GM18858 (cell line): ENCODE measurements at regions not wholly inside any gene's neighbourhood (a gene's known extent, or its start where the extent isn't known, plus 50 kb on each side); places are given as distances from the start of the nearest gene placed in this dataset.

ENCODE experiments used
- ATAC-seq: cut with Tn5 transposase; IDR thresholded peaks from one replicate; pipeline ENCODE4 v1.9.1; 2021; ENCODE audit not compliant: unreplicated experiment

DNA sequence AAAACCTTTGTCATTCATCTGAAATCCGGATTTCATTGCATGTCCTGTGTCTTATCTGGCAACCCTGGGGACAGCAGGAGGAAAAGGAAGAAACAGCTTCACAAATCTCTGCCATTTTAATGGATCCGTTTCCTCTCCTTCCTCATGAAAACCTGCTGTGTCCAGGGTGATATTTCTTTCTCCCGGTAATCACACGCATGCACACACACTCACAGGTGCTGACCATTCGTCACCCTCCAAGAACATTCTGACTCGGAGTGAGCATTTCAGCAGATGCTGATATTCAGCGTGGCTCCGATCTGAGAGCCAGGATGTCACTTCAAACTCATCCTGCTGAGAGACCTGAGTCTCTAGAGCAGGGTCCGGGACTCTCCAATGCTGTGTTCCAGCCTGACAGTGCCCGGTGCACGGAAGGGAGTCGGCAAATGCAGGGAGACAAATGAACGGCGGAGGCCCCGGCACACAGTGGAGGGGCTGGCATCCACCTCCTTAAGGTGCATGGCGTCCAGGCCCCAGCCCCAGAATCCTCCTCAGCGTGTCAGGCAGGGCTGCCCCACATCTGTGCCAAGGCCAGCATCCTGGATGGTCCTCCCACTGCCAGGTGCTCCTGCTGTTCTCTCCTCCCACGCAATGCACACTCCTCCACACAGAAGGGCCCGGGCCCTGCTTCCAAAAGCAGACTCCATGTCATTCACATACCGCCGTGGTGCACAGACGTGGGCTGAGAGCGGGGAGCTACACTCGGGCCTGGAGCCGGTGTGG is 70.7 kb downstream of the RBFOX3 start:
- ATAC-seq = no peak

DNA sequence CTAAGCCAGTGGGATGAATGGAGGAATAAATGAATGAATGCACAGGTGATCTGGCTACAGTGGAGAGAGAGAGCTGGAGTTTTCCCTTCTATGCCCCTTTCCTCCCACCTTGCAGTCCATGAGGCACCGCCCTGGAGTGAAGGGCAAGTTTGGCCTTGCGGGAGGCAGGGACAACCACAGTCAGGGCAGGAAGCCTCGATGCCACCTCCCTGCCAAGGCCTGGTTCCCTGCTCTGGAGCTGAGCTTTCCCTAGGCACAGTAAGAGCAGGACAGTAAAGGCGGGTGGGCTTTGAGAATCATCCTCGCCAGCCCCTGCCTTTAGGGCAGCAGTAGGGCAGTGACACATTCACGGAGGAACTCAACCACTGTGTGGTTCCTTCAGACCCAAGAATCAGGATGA is 72.6 kb downstream of the RBFOX3 start:
- no peak for ATAC-seq

DNA sequence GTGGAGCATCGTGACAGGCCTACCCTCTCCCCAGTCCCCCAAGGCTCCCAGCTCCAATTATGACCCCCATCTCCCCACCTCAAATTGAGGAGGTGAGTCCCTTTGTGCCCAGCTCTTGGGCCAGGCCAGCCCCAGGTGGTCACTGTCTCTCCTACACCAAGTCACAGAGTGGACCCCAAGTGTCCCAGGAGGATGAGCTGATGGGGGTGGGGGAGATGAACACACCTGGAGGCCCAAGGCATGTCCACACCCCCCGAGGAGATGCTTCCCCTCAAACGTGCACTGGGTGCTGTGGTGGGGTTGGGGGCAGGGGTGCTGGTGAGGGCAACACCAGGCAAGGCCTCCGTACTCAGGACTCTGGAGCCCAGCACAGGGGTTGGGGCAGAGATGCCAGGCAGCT is 73.2 kb downstream of the RBFOX3 start:
- no peak for ATAC-seq

DNA sequence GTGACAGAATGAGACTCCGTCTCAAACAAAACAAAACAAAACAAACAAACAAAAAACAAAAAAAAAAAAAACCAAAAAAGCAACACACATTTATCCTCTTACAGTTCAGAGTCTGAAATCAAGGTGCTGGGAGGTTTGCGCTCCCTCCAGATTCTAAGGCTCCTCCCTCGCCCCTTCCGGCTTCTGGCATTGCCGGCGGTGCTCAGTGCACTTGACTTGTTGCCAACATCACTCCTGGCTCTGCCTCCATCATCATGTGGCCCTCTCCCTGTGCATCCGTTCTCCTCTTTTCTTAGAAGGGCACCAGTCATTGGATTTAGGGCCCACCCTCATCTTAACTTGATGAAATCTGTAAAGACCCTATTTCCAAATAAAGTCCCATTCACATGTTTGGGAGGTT is 73.8 kb downstream of the RBFOX3 start:
- ATAC-seq = no peak

DNA sequence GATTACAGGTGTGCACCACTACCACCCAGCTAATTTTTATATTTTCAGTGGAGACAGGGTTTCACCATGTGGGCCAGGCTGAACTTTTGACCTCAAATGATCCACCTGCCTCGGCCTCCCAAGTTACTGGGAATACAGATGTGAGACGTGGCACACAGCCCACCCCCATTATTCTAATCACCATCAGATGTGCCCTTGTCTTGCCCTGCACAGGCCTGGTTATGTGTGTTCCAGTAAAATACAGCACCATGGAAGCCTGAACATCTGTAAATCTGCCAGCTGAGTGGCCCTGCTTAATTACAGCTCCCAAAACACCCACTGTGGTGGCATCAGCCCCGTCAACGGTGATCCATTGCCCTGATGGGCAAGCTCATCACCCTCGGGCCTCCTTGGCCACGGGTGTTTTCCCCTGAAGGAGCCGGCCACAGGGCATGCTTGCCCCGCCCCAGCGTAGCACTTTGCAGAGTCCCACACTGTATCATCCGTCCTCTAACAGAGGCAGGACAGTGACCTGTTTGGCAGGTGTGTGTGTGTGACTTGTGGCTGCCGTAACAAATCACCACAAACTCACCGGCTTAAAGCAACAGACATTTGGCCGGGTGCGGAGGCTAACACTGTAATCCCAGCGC is 74.5 kb downstream of the RBFOX3 start:
- ATAC-seq = no peak

DNA sequence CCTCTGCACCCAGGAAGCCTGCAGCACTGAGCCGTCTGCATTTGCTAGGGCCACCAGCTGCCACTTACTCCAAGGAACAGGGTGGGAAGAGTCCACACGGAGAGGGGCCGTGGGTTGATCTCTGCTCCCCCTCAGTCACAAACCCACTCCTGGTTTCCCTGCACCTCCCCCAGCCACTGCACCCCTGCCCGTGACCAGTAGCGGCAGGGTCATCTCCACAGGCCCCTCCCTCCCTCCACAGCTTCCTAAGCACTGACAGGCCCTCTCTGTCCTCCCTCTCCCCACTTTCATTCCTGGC is 75.2 kb downstream of the RBFOX3 start:
- no peak for ATAC-seq

DNA sequence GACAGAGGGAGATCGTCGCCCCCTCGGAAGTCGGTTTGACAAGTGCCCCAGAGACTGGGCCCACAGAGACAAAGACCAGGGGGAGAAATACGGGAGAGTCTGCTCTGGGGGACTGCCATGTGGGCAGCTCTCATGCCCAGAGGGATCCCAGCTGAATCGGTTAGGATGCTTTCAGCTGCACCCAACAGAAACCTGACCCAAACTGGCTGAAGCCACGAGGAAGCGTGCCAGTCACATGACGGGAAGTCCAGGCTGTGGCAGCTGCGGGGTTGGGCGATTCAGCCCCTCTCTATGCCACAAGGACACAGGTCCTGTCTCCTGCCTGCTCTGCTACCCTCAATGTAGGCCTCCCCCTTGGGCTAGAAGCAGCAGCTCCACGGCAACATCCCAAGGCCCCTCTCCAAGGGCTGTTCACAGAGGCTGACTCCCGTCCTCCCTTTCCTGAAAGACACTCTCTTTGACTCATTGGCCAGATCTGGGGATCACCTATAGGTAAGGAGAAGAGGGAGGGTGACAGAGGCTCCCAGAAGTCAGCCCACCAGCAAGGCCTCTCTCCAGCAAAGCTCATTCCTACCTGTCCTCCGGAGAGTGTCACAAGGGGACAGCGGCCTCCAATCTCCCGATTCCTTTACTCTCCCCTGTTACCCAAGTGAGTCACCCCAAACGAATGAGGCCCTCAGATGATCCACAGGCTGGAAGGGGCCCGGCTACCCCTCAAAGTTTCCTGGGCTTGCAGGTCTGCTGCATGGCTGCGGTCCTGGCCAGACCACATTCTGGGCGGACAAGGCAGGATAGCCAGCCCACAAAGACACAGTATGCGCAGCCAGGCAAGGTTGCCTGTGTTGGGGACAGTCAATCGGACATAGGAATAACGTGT is 75.8 kb downstream of the RBFOX3 start:
- no peak for ATAC-seq

DNA sequence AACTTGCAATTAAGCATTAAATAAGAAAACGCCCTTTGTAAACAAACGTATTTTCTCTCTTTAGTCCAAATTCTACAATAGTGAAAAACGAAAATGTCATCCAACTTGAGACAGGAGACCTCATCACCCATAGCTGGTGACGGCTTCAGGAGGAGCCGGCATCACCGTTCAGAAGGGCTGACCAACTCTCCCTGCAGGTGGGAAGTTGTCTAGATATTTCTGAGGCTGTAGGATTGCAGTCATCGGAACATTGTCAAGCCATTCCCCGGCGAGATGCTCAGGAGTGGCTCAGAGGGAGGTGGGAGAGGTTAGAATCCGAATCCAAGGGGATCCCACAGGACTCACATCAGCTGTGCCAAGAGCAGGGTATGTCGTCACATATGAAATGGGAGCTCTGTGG is 76.7 kb downstream of the RBFOX3 start:
- ATAC-seq = no peak

DNA sequence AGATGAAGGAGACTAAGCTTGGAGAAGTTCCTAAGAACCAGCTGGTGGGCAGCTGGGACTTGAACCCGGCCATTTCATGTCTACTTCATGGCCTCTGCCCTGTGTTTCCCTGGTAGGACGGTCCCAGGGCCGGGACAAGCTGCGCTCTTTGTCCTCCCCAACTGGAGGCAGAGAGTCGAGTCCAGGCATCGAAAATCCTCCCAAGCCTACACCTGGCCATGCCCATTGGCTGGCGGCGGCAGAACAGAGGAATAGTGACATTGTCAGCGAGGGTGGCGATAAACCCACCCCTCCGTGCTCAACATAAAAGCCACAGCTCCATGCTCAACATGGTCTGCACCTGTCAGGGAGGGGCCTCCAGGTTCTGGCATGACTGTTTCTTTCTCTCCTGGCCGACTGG is 77.7 kb downstream of the RBFOX3 start:
- ATAC-seq = no peak

DNA sequence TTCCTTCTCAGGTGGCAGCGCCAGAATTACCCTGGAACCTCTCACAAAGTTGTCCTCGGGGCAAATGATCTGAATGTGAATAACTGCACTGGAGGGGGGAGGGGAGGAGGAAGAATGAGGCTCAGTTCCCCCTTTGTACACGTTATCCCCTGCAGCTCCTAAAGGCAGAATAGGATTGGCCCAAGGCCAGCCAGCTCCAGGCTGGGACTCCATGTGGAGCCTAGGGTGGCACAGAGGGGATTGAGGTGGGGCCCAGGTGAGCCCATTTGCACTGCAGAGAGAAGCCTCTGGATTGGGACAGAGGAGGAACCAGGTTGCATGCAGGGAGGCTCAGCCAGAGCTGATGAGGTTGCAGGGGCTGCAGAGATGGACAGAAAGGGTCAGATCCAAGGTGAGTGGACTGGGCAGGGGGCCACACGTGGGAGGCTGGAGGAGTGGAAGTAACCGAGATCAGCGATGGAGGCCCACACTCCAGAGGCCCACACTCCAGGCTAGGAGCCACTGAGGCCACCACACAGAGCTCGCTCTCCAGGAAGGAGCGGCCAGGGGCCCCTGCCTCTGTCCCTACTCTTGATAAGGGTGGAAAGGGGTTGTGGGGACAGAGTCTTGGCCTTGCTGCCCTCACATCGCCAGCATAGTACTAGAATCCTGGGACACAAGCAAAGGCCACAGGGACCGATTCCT is 78.6 kb downstream of the RBFOX3 start:
- no peak for ATAC-seq

DNA sequence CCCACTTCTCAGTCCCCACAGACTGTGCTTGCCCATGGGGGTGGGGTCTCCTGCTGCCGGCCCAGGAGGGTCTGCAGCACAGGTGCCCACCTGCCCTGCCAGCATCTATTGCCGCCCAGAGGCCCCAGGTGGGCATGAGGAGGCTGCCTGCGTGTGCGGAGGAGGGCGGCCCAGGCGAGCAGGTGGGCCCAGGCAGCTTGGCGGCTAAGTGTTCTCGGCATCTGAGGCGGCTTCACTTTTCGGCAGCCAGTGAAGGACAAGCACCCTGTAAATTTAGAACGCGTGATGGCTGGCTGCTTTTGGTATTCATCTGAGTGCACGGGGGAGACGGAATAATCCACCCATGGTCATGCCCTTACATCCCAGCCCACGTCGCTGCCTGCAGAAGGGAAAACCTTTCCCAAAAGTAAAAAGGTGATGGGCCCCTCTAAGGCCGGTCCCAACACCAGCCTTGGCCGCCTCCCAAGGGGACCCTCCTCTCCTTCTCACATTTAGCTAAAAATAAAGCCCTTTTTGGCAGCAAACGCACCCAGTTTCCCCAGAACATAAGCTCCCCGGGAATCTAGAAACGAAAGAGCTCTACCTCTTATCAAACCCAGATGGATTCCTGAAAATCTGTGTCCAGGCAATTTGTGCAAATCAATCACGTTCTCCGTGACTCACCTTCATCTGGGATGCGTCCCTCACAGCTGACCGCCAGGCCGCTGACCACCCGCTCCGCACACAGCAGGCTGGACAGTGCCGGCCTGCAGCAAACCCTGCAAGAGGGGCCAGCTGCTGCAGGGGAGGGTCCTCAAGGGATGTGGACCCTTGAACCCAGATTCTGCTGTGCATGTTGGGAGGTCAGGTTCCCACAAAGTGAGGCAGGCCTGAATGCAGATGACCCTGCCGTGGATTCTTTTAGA is 79.4 kb downstream of the RBFOX3 start:
- ATAC-seq = no peak

DNA sequence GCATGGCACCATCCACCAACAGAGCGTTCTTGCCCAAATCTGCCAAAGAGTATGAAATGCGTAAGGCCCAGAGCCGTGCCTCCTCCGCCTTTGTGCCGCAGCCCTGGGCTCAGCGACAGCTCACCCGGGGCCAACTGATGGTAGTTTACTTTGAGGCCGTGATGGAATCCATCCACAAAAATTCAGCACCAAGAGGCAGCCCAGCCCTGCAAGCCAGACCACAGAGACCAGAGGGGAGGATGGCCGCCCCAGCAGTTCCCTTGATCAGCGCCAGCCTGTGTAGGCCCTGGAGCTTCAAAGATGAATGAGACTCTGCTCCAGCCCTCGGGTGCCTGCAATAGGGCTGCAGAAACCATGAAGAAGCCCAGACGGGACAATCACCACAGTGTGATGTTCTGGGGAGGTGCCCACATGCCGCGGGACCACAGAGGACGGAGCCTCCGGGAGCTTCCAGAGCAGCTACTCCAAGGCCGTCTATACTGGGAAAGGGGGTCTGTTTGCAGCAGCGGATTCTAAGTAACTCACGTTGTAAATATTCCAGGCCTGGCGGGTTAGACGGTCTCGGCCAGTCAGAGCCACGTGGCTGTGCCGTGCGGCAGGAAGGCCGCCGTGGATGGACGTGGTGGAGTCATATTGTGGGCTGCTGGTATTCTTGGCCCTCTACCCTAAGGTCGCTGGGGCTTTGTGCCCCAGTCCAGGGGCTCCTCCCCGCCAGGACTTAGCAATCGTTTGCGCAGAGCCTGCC is 80.3 kb downstream of the RBFOX3 start:
- no peak for ATAC-seq

DNA sequence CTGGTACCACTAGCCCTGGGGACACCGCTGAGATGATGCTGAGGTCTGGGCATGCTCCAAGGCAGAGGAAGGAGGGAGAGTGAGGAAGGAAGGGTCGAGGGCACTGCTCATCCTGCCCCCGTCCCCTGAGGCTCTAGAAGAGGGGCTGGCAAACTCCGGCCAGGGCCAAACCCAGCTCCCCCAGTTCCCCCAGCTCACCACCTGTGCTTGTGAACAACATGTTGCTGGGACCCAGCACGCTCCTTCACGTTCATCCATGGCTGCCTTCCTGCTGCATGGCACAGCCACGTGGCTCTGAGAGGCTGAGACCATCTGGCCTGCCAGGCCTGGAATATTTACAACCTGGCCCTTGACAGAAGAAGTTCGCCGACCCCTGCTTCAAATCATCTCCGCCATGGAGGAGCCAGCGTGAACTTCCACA is 81.2 kb downstream of the RBFOX3 start:
- ATAC-seq = no peak

DNA sequence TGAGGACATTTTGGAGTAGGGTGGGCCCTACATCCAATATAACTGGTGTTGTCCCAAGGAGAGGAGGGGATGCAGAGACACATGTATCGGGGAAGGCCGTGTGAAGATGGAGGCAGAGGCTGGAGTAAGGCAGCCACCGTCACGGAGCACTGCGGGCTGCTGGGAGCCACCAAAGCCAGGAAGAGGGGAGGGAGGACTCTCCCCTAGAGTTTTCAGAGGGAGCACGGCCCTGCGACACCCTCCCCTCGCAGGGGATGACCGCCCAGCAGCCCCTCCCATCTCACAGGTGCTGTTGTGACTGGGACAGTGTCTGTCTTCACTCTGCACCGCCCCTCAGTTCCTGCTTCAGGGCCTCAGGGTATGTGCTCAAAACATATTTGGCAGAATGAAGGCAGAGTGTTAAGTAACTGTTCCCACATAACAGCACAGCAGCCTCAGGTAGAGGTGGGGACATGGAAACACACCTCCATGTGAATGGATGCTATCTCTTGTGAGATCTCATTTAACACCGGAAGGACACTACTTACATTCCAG is 82.2 kb downstream of the RBFOX3 start:
- no peak for ATAC-seq

DNA sequence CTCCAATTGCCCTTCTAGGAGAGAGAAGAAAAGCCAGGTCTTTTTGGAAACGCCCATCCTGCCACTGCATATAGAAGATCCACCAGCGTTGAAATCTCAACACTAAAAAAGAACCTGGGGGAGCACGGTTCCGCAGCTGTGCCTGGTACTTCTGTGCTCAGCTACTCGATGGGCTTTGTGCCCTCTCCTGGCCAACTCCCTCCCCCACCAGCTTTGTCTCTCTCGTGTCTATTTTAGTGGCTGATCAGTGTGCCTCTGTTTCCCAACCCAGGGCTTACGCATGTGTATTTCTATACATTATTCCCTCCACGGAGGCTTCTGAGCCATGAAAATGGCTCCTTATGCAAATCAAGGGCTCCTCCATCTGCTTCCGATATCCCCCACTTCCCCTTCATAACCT is 83.5 kb downstream of the RBFOX3 start:
- ATAC-seq = no peak

DNA sequence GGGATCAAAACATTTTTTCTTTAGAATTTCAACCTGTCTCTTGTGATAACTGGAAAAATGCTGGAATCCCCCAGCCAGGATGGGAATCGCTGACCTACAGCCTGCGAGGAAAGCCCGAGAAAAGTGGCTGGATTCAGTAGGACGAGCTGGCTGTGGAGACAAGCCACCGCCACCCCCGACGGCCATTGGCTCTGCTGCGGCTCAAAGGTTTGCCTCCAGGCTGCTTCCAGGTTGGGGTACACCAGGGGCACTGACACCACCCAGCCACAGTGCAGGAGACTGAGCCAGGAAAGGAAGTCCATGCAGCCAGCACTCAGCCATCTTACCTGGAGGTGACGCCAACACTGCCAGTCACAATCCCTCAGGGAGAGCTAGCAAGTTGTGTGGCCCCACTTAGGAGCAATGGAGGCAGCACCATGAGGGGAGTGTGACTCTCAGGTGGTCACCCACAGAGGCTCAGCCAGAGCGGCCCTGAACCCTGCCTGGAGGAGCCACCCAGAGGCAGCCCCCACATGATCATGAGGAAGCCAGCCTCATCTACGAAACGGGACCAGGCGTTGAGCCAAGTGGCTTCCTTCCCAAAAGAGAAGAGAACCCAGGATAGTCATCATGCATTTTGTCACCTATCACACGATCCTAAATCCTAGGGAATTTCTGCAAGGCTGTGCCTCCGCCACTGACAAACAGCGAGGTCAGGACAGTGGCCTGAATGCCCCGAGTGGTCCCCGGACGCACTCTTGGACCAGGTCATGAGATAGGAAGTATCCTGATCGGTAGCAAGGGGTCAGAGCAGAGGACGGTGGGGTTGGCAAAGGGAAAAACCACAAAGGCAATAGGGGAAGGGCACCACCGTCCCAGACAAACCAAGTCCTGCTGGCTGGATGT is 84.8 kb downstream of the RBFOX3 start:
- no peak for ATAC-seq

DNA sequence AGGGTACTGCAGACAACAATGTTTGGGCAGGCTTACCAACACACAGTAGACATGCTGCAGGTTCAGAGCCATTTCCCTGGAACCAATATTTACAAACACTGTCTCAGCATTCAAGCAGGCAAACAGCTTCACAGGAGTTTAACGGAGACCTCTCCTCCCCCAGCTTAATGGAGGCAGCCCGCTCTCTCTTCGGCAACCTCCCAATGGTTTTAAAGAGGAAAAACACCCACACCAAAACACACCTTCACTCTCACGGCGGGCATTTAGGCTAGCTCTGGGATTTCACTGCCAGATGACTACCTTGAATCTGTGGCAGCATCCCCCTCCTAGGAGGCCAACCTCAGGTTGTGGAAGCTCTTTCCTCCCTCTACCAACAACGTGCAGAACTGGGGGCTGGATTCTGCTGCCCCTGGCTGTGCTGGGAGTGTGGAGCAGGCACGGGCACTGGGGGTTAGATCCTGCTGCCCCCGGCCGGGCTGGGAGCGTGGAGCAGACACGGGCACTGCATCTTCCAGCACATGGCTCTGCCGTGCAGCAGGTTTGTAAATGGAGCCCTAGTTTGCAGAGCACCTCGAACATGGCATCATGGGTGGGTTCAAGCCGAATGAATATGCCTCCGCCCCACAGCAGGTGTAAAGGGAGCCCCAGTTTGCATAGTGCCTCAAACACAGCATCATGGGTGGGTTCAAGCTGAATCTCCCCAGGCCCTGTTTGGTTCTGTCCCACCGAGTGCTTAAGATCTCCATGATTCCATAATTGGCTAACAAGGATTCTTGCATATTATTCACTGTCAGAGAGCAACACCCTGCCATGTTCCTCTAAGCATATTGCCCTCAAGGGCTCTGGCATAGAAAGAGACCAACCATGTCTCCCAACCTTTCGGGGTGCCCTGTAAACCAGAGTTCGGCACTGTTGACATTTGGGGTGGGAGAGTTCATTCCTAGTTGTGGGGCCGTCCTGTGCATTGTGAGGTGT is 86.4 kb downstream of the RBFOX3 start:
- no peak for ATAC-seq
